Gastrocnemius medialis (tissue), 4 donors: ENCODE measurements at regions not wholly inside any gene's neighbourhood (a gene's known extent, or its start where the extent isn't known, plus 50 kb on each side); places are given as distances from the start of the nearest gene placed in this dataset.

ENCODE experiments used
- ATAC-seq, 2 donors: fragments of 150-250 bp; one replicate each; pipeline ENCODE4 v1.9.1; 2016
- DNase-seq, 2 donors: peaks; one replicate each; pipeline ENCODE4 v3.0.0-alpha.2; 2019
- H3K27ac ChIP-seq, 4 donors: fragments of 200-600 bp; sonication (generic); 1 replicate in 1 of 4; 2 replicates in 3 of 4; pipeline ENCODE4 v1.5.1; 2016 to 2018; ENCODE audit warnings: mild to moderate bottlenecking in 2 of 4, moderate library complexity in 1 of 4
- H3K27me3 ChIP-seq, 3 donors: fragments of 200-600 bp; sonication (generic) in 2 of 3; 1 replicate in 1 of 3; 2 replicates in 2 of 3; pipeline versions ENCODE4 v1.5.1 to v1.6.0; 2016 to 2019; ENCODE audit warnings: mild to moderate bottlenecking in 1 of 3, moderate library complexity in 1 of 3
- H3K36me3 ChIP-seq, 2 donors: fragments of 200-600 bp; sonication (generic) in 1 of 2; one replicate each; pipeline ENCODE4 v1.5.1; 2017 to 2018
- H3K4me1 ChIP-seq, 2 donors: fragments of 200-600 bp; sonication (generic) in 1 of 2; one replicate each; pipeline ENCODE4 v1.5.1; 2016 to 2017; ENCODE audit warnings: mild to moderate bottlenecking in 2 of 2
- H3K4me3 ChIP-seq, 4 donors: fragments of 200-600 bp; sonication (generic) in 3 of 4; 1 replicate in 1 of 4; 2 replicates in 3 of 4; pipeline ENCODE4 v1.5.1; 2016 to 2019; ENCODE audit warnings: mild to moderate bottlenecking in 2 of 4
- H3K9me3 ChIP-seq, 3 donors: fragments of 200-600 bp; sonication (generic) in 2 of 3; 1 replicate in 1 of 3; 2 replicates in 2 of 3; pipeline ENCODE4 v1.5.1; 2016 to 2019
- CTCF ChIP-seq, 5 experiments: fragments of 450-650 bp in 3 of 5; fragments of 200-600 bp in 2 of 5; sonication (generic) in 2 of 5; IDR thresholded peaks in 4 of 5; conservative IDR thresholded peaks in 1 of 5; 1 replicate in 4 of 5; 2 replicates in 1 of 5; pipeline ENCODE4 v1.5.1; 2016 to 2019; ENCODE audit warnings: antibody characterized with exemption in 5 of 5, mild to moderate bottlenecking in 3 of 5, moderate library complexity in 3 of 5
- POLR2A ChIP-seq, 2 donors: fragments of 450-650 bp; IDR thresholded peaks; one replicate each; pipeline ENCODE4 v1.6.1; 2017; ENCODE audit warnings: antibody characterized with exemption in 2 of 2, mild to moderate bottlenecking in 2 of 2, moderate library complexity in 2 of 2
- in situ Hi-C, 4 donors: fragments of 200-750 bp; cut with MboI; loops; one replicate each; pipeline versions ENCODE4 v1.15.0 to v1.8.0; 2017; ENCODE audit warnings: low sequenced_read_pairs in 4 of 4
- intact Hi-C: fragments of 100-400 bp; cut with DNase I; formaldehyde crosslinking; loops from one replicate; pipeline ENCODE4 v1.15.1; 2023; ENCODE audit warnings: low total_unique reads

DNA sequence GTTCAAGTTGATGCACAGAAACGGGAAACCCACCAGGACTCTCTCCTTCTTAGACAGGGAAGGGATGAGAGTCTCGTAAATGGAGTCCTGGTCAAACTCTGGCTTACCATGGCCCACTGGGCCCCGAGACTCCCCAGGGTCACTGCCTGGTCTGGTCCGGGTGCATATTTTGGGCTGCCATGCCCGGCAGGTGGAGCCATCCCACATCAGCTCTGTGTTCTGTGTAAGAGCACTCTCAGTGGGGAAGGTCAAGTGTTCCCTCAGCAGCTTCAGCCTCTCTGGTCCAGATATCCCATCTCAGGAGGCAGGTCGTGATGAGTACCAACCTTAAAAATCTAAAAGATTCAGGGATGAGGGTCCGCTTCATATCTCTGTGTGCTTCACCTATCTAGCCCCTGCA is 138.8 kb downstream of the EDN3 start:
- no peak for DNase-seq
- ATAC-seq = no peak
- Histone ChIP-seq H3K4me3 (no peak overlapping the region), H3K27me3 (peaks cover 0 to 4% (median 0%) of the 10 kb centered on the region in 3 donors), H3K4me1 (no peaks in the 10 kb centered on the region), H3K36me3 (no peaks in the 10 kb centered on the region), H3K9me3 (no peaks in the 10 kb centered on the region), H3K27ac (no peak overlapping the region)
- TF ChIP-seq POLR2A (IDR thresholded peaks at IDR 0.05) (no peak), CTCF (IDR thresholded peaks at IDR 0.05 in 4 of 5, conservative IDR thresholded peaks at IDR 0.05 in 1 of 5) (no peak)
- in situ Hi-C loops = loop anchor here in 1 of 4 donors (25.0 kb wide), 1 partner anchor 102 kb away; no protein-coding TSS in a partner anchor
- intact Hi-C loops = no loop called here

DNA sequence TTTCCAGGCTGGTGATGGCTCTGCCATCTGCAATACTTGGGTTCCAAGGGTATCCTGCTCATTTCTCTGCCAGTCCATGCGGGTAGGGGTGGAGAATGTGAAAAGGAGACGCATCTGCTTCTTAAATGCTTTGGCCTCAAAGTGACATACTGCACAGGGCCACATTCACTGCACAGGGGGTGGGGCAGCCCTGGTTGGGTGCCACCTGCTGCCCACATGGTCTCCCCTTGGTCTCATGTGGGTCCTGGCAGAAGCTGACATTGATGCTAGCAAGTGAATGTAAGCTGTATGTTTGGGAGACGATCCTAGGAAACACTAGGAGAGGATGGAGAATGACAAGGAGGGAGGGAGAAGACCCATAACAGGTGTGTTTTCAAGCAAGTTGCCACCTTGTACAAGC is 140.9 kb downstream of the EDN3 start:
- in situ Hi-C loops (loop anchor here in 1 of 4 donors (25.0 kb wide), 1 partner anchor 104 kb away; no protein-coding TSS in a partner anchor), intact Hi-C loops (no loop called here)
- TF ChIP-seq CTCF (IDR thresholded peaks at IDR 0.05 in 4 of 5, conservative IDR thresholded peaks at IDR 0.05 in 1 of 5) (no peak), POLR2A (IDR thresholded peaks at IDR 0.05) (no peak)
- DNase-seq (no peak), ATAC-seq (no peak)
- Histone ChIP-seq H3K4me1 (no peaks in the 10 kb centered on the region), H3K4me3 (no peak overlapping the region), H3K27me3 (peaks cover 0 to 9% (median 0%) of the 10 kb centered on the region in 3 donors), H3K36me3 (no peaks in the 10 kb centered on the region), H3K27ac (no peak overlapping the region), H3K9me3 (no peaks in the 10 kb centered on the region)

DNA sequence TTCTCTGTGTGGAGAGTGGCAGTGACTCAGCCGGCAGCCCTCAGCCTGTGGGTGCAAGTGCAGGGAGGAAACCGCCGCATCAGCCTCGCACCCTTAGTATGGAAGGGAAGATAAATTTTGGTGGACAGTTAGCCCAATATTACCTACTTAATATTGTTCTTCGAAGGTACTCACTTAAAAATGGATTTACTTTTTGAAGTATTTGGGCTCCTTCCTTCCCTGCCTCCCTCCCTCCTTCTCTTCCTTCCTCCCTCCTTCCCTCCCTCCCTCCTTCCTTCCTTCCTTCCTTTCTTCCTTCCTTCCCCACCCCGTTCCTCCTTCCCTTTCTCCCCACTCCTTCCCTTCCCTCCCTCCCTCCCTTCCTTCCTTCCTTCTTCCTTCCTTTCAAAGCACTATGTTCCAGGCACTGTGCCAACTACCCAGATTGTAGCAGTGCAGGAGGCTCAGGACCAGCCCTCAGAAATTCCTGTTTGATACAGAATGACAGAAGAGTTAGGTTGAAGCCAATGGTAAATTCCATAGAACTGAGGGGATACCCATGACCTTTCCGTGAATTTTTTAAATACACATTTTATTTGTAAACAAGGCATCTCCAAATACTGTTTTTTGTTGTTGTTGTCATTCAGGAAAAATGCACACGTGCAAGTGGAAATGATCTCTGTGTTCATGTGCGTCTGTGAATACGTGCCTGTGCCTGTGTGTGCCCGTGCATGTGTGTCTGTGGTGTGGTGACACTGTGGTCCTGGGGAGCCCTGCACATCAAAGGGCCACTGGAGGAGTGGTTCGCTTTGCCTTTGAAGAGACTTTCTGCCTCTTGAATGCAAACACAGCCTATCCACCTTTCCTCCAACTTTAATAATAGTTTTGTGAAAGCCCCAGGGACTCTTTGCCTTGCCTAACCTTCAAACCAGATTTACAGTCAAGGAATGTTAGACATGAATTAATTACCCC is 141.7 kb downstream of the EDN3 start:
- Histone ChIP-seq H3K27ac (no peak overlapping the region), H3K36me3 (no peaks in the 10 kb centered on the region), H3K4me3 (no peak overlapping the region), H3K9me3 (no peaks in the 10 kb centered on the region), H3K27me3 (peaks cover 0 to 12% (median under 1%) of the 10 kb centered on the region in 3 donors), H3K4me1 (no peaks in the 10 kb centered on the region)
- ATAC-seq = no peak
- no peak for TF ChIP-seq CTCF (IDR thresholded peaks at IDR 0.05 in 4 of 5, conservative IDR thresholded peaks at IDR 0.05 in 1 of 5)
- in situ Hi-C loops = loop anchor here in 1 of 4 donors (25.0 kb wide), 1 partner anchor 105 kb away; no protein-coding TSS in a partner anchor
- DNase-seq = no peak
- intact Hi-C loops = no loop called here

- Histone ChIP-seq H3K27me3 (peaks cover 0 to 17% (median 13%) of the 10 kb centered on the region in 3 donors), H3K36me3 (no peaks in the 10 kb centered on the region), H3K27ac (no peak overlapping the region), H3K4me3 (no peak overlapping the region), H3K4me1 (no peaks in the 10 kb centered on the region), H3K9me3 (no peaks in the 10 kb centered on the region)
- TF ChIP-seq CTCF (IDR thresholded peaks at IDR 0.05 in 4 of 5, conservative IDR thresholded peaks at IDR 0.05 in 1 of 5) (no peak), POLR2A (IDR thresholded peaks at IDR 0.05) (no peak)
- in situ Hi-C loops = loop anchor here in 1 of 4 donors (25.0 kb wide), 1 partner anchor 106 kb away; no protein-coding TSS in a partner anchor
- ATAC-seq = no peak
- DNase-seq = no peak
- intact Hi-C loops = no loop called here
Observed at GRCh38 chr20:59443550-59443949, 143.1 kb downstream of the EDN3 start.
